Activated T-cell treated with anti-CD3 and anti-CD28 coated beads, Interleukin-2, amount 50 U/mL, for 72 hours (primary cell): ENCODE measurements at regions not wholly inside any gene's neighbourhood (a gene's known extent, or its start where the extent isn't known, plus 50 kb on each side); places are given as distances from the start of the nearest gene placed in this dataset.

Experiments
- ATAC-seq, 2 donors: fragments of 150-1000 bp; cut with Tn5 transposase; replicated peaks in 1 of 2; 2 replicates each; pipeline ENCODE4 v1.10.0; 2021; ENCODE audit warnings: moderate library complexity in 2 of 2, mild to moderate bottlenecking in 1 of 2
- DNase-seq, 2 donors: peaks; one replicate each; pipeline ENCODE4 v3.0.0; 2021 to 2022; ENCODE audit warnings: mixed read lengths in 1 of 2
- H3K27ac Mint-ChIP-seq: one replicate; pipeline ENCODE4 v1.8.0; 2022; ENCODE audit warnings: mild to moderate bottlenecking, moderate library complexity, mixed read lengths
- H3K27me3 Mint-ChIP-seq: one replicate; pipeline ENCODE4 v1.8.0; 2022; ENCODE audit warnings: low read depth, mixed read lengths
- H3K36me3 Mint-ChIP-seq, 2 donors: one replicate each; pipeline ENCODE4 v1.8.0; 2022; ENCODE audit warnings: mixed read lengths in 2 of 2, mild to moderate bottlenecking in 1 of 2; ENCODE audit not compliant: insufficient read depth in 2 of 2
- H3K4me1 Mint-ChIP-seq: one replicate; pipeline ENCODE4 v1.8.0; 2022; ENCODE audit warnings: low read depth, mixed read lengths
- H3K4me3 Mint-ChIP-seq, 2 donors: one replicate each; pipeline ENCODE4 v1.8.0; 2022; ENCODE audit warnings: mild to moderate bottlenecking in 2 of 2, mixed read lengths in 2 of 2, moderate library complexity in 2 of 2
- H3K9me3 Mint-ChIP-seq, 2 donors: one replicate each; pipeline ENCODE4 v1.8.0; 2022; ENCODE audit warnings: mixed read lengths in 2 of 2

- DNase-seq: no peak
- no peaks in the 10 kb centered on the region for H3K27me3 Mint-ChIP-seq
- no peak overlapping the region for H3K4me3 Mint-ChIP-seq
- no peak overlapping the region for H3K27ac Mint-ChIP-seq
- ATAC-seq: no peak
- H3K36me3 Mint-ChIP-seq: no peaks in the 10 kb centered on the region
- H3K4me1 Mint-ChIP-seq: no peaks in the 10 kb centered on the region
- H3K9me3 Mint-ChIP-seq: no peaks in the 10 kb centered on the region
Measured at GRCh38 chr7:12124028-12124427, 87.1 kb upstream of the TMEM106B start.

DNA sequence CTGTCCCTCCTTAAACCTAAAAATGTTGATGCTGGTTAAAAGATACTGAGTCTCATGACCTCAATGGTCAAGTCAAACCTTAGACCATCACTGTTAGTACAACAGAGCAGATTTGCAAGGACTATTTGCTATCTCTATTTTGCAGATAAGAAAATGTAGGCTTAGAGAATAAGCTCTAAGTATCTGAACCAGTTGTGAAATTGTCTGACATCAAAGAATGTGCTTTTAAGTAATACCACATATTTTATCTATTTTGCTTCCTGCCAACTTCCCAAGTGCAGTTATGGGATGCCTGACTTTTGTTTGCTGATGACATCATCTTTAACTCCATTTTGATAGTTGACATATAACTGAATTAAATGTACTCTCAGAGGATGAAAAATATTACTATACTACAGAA lies 83.6 kb upstream of the TMEM106B start:
- H3K36me3 Mint-ChIP-seq: no peaks in the 10 kb centered on the region
- no peaks in the 10 kb centered on the region for H3K27me3 Mint-ChIP-seq
- peaks cover 12% of the 10 kb centered on the region for H3K4me1 Mint-ChIP-seq
- no peak overlapping the region for H3K4me3 Mint-ChIP-seq
- DNase-seq (no peak), ATAC-seq (no peak)
- H3K27ac Mint-ChIP-seq: no peak overlapping the region
- H3K9me3 Mint-ChIP-seq: peaks cover 0 to 1% of the 10 kb centered on the region in 2 donors

GRCh38 chr7:12130609-12131008 lies 80.5 kb upstream of the TMEM106B start:
- H3K4me1 Mint-ChIP-seq: peaks cover 12% of the 10 kb centered on the region
- H3K27ac Mint-ChIP-seq: no peak overlapping the region
- DNase-seq (no peak), ATAC-seq (peak; percentile 22 to 80)
- H3K27me3 Mint-ChIP-seq: no peaks in the 10 kb centered on the region
- H3K4me3 Mint-ChIP-seq: no peak overlapping the region
- H3K36me3 Mint-ChIP-seq: peaks cover 0 to 3% of the 10 kb centered on the region in 2 donors
- H3K9me3 Mint-ChIP-seq: peaks cover 1 to 3% of the 10 kb centered on the region in 2 donors

- peaks cover 12% of the 10 kb centered on the region for H3K4me1 Mint-ChIP-seq
- H3K4me3 Mint-ChIP-seq: no peak overlapping the region
- H3K36me3 Mint-ChIP-seq: peaks cover 0 to 3% of the 10 kb centered on the region in 2 donors
- DNase-seq (no peak), ATAC-seq (no peak)
- H3K9me3 Mint-ChIP-seq: peaks cover 1 to 3% of the 10 kb centered on the region in 2 donors
- H3K27ac Mint-ChIP-seq: no peak overlapping the region
- no peaks in the 10 kb centered on the region for H3K27me3 Mint-ChIP-seq
Measured at GRCh38 chr7:12131122-12131521, 80.0 kb upstream of the TMEM106B start.

- Mint-ChIP-seq H3K4me1 (peaks cover 12% of the 10 kb centered on the region), H3K27me3 (no peaks in the 10 kb centered on the region), H3K27ac (no peak overlapping the region), H3K36me3 (peaks cover 0 to 3% of the 10 kb centered on the region in 2 donors), H3K4me3 (no peak overlapping the region), H3K9me3 (peaks cover 1 to 3% of the 10 kb centered on the region in 2 donors)
- no peak for DNase-seq
- no peak for ATAC-seq
Measured at GRCh38 chr7:12133865-12134264, 77.2 kb upstream of the TMEM106B start.

DNA sequence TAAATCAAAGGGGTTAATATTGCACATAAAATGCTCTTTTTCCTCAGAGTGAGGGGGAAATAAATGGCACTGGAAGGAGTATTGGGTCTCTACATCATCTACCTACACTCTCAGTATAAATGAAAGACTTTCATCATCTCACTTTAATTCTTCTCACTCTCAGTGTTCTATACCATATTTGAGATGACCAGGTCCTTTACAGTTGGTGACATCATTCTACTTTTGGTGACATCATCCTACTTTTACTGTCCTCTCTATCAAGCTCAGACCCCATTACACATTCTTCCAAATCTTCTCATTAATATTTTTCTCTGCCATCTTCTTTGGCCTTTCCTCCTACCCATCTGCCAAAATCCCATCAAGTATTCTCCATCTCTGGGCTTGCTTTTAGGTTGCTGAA lies 74.6 kb upstream of the TMEM106B start:
- H3K36me3 Mint-ChIP-seq: peaks cover 0 to 3% of the 10 kb centered on the region in 2 donors
- DNase-seq (no peak), ATAC-seq (no peak)
- peaks cover 1% of the 10 kb centered on the region for H3K4me1 Mint-ChIP-seq
- H3K27me3 Mint-ChIP-seq: no peaks in the 10 kb centered on the region
- peaks cover 1 to 3% of the 10 kb centered on the region in 2 donors for H3K9me3 Mint-ChIP-seq
- no peak overlapping the region for H3K4me3 Mint-ChIP-seq
- H3K27ac Mint-ChIP-seq: no peak overlapping the region

- H3K27ac Mint-ChIP-seq: no peak overlapping the region
- no peaks in the 10 kb centered on the region for H3K4me1 Mint-ChIP-seq
- DNase-seq: no peak
- no peaks in the 10 kb centered on the region for H3K27me3 Mint-ChIP-seq
- H3K9me3 Mint-ChIP-seq: peaks cover 2 to 6% of the 10 kb centered on the region in 2 donors
- H3K4me3 Mint-ChIP-seq: no peak overlapping the region
- ATAC-seq: peak; percentile 43 to 53
- peaks cover 0 to 5% of the 10 kb centered on the region in 2 donors for H3K36me3 Mint-ChIP-seq
Measured at GRCh38 chr7:12137283-12137682, 73.8 kb upstream of the TMEM106B start.

DNA sequence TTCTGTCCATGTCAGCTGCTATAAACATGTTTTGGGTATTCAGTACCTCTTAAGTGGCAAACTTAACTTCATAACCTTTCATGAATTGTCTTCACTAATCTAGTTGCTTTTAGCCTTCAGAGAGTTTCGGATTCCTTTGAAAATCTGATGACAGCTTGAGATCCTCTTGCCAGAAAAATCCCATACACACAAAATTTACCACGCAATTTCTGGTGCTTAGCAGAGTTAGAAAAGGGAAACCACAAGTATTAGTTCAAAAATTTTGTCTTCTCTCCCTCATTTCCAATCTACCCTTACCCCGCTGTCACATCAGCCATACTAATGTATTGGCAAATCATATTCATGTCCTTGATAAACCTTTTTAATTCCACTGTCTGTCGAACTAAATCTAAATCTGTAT lies 72.7 kb upstream of the TMEM106B start:
- Mint-ChIP-seq H3K4me3 (no peak overlapping the region), H3K27ac (no peak overlapping the region), H3K9me3 (peaks cover 2 to 5% of the 10 kb centered on the region in 2 donors), H3K27me3 (no peaks in the 10 kb centered on the region), H3K36me3 (peaks cover 0 to 2% of the 10 kb centered on the region in 2 donors), H3K4me1 (no peaks in the 10 kb centered on the region)
- no peak for ATAC-seq
- DNase-seq: no peak

- Mint-ChIP-seq H3K9me3 (peaks cover 2 to 7% of the 10 kb centered on the region in 2 donors), H3K4me3 (no peak overlapping the region), H3K36me3 (peaks cover 0 to 2% of the 10 kb centered on the region in 2 donors), H3K4me1 (no peaks in the 10 kb centered on the region), H3K27me3 (no peaks in the 10 kb centered on the region), H3K27ac (no peak overlapping the region)
- ATAC-seq: no peak
- no peak for DNase-seq
Measured at GRCh38 chr7:12139416-12139815, 71.7 kb upstream of the TMEM106B start.

DNA sequence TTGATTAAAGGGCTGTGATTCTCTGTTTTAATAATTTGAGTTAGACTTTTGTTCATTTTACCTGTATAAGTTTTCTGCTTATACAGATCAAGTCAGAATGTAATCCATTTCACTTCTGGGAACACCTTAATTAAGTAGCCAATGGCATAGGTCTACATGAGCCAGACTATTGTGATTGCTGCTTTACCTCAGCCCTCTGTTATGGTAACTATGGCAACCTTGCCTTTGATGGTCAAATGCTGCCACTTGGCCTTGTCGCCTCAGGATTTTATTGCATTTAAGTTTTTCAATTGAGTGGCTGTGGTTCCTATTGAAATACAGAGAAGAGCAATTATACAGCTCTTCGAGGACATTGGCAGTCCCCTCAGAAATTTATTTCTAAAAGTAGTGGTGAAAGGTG lies 64.3 kb upstream of the TMEM106B start:
- Mint-ChIP-seq H3K4me3 (no peak overlapping the region), H3K4me1 (no peaks in the 10 kb centered on the region), H3K36me3 (peaks cover 0 to under 1% of the 10 kb centered on the region in 2 donors), H3K27me3 (no peaks in the 10 kb centered on the region), H3K27ac (no peak overlapping the region), H3K9me3 (peaks cover under 1 to 5% of the 10 kb centered on the region in 2 donors)
- DNase-seq: no peak
- ATAC-seq: no peak

DNA sequence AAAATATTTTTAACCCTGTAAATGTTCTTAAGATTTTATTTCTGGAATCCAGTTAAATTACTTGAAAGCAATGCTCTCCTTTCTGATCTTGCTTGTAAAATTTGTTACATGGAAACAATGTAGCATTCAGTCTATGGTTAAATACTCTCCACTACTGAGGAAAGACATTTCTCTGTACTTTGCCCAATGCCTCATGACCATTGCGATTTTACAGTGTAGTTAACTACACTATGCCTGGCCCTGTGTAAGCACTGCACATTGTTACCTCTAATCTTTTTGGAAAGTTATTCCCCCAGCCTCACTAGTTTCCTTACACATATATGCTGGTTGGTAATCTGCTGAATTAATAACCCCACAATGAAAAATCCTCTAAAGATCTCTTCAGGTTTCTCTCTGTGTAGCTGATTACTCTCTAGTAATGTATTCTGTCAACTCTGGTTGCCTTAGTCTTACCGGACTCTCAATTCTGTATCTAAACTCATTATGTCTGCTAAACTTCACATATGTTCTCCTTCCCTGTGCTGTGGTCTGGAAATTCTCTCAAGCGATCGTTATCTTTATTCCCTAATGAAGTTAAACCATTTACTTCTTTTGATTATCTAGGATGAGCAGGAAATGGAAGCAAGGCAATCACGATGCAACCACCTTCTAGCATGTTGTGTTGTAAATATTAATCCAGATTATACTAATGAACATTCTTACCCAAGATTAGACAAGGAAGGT lies 58.7 kb upstream of the TMEM106B start:
- Mint-ChIP-seq H3K4me3 (no peak overlapping the region), H3K4me1 (no peaks in the 10 kb centered on the region), H3K27me3 (no peaks in the 10 kb centered on the region), H3K9me3 (no peaks in the 10 kb centered on the region), H3K36me3 (no peaks in the 10 kb centered on the region), H3K27ac (no peak overlapping the region)
- DNase-seq (no peak), ATAC-seq (no peak)

- no peaks in the 10 kb centered on the region for H3K36me3 Mint-ChIP-seq
- no peak overlapping the region for H3K27ac Mint-ChIP-seq
- ATAC-seq (no peak), DNase-seq (no peak)
- H3K4me1 Mint-ChIP-seq: no peaks in the 10 kb centered on the region
- no peaks in the 10 kb centered on the region for H3K27me3 Mint-ChIP-seq
- no peaks in the 10 kb centered on the region for H3K9me3 Mint-ChIP-seq
- no peak overlapping the region for H3K4me3 Mint-ChIP-seq
Measured at GRCh38 chr7:12154119-12154518, 57.0 kb upstream of the TMEM106B start.

DNA sequence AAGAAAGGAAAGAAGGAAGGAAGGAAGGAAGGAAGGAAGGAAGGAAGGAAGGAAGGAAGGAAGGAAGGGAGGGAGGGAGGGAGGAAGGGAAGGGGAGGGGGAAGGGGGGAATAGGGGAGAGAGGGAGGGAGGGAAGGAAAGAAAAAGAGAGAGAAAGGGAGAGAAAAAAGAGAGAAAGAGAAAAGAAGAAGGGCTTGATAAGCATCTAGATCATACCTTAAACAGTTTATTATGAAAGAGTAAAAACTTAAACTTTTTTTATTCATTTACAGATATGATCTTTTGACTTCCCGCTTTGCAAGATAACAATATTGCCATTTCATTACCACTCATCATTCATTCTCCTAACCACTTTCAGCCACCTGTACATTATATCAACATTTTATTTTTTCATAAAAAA lies 53.6 kb upstream of the TMEM106B start:
- H3K27ac Mint-ChIP-seq: no peak overlapping the region
- no peaks in the 10 kb centered on the region for H3K9me3 Mint-ChIP-seq
- DNase-seq: no peak
- ATAC-seq: no peak
- no peaks in the 10 kb centered on the region for H3K36me3 Mint-ChIP-seq
- no peaks in the 10 kb centered on the region for H3K4me1 Mint-ChIP-seq
- H3K4me3 Mint-ChIP-seq: no peak overlapping the region
- no peaks in the 10 kb centered on the region for H3K27me3 Mint-ChIP-seq
